ENCODE measurements at regions not wholly inside any gene's neighbourhood (a gene's known extent, or its start where the extent isn't known, plus 50 kb on each side); places are given as distances from the start of the nearest gene placed in this dataset.

GRCh38 chr3:176948151-176948550 lies 249.1 kb downstream of the TBL1XR1 start:
- no peaks in the 10 kb centered on the region for H3K4me1 ChIP-seq (replicated peaks in 1 of 2)
- no peak for TF ChIP-seq POLR2A (IDR thresholded peaks at IDR 0.05)
- TF ChIP-seq, protein P1, sequence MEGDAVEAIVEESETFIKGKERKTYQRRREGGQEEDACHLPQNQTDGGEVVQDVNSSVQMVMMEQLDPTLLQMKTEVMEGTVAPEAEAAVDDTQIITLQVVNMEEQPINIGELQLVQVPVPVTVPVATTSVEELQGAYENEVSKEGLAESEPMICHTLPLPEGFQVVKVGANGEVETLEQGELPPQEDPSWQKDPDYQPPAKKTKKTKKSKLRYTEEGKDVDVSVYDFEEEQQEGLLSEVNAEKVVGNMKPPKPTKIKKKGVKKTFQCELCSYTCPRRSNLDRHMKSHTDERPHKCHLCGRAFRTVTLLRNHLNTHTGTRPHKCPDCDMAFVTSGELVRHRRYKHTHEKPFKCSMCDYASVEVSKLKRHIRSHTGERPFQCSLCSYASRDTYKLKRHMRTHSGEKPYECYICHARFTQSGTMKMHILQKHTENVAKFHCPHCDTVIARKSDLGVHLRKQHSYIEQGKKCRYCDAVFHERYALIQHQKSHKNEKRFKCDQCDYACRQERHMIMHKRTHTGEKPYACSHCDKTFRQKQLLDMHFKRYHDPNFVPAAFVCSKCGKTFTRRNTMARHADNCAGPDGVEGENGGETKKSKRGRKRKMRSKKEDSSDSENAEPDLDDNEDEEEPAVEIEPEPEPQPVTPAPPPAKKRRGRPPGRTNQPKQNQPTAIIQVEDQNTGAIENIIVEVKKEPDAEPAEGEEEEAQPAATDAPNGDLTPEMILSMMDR (IDR thresholded peaks at IDR 0.05) = no peak
- no peaks in the 10 kb centered on the region for H3K27me3 ChIP-seq
- H3K9me3 ChIP-seq (replicated peaks in 1 of 3) = no peaks in the 10 kb centered on the region
- intact Hi-C loops (cut with DNase I) = loop anchor here in 1 of 2 donors (10.0 kb wide), 1 partner anchor 73 kb away; no protein-coding TSS in a partner anchor
- H3K27ac ChIP-seq = no peak overlapping the region
- WGBS, 4 donors = 71 to 76% (median 72%) methylated on average over 2 of the region's 2 CpGs
- no peak overlapping the region for H3K4me3 ChIP-seq
- no peaks in the 10 kb centered on the region for H3K36me3 ChIP-seq (replicated peaks in 1 of 2)
- DNase-seq = no peak

- no peak for DNase-seq
- Histone ChIP-seq H3K4me1 (replicated peaks in 1 of 2) (no peaks in the 10 kb centered on the region), H3K27ac (no peak overlapping the region), H3K9me3 (replicated peaks in 1 of 3) (no peaks in the 10 kb centered on the region), H3K36me3 (replicated peaks in 1 of 2) (no peaks in the 10 kb centered on the region), H3K4me3 (no peak overlapping the region), H3K27me3 (no peaks in the 10 kb centered on the region)
- TF ChIP-seq, protein P1 (IDR thresholded peaks at IDR 0.05) = no peak
- TF ChIP-seq POLR2A (IDR thresholded peaks at IDR 0.05) = no peak
- WGBS, 4 donors = 83 to 94% (median 90%) methylated on average over 9 of the region's 9 CpGs
- intact Hi-C loops (cut with DNase I) = loop anchor here in 1 of 2 donors (10.0 kb wide), 1 partner anchor 71 kb away; no protein-coding TSS in a partner anchor
Observed at GRCh38 chr3:176946202-176946601, 251.1 kb downstream of the TBL1XR1 start.

DNA sequence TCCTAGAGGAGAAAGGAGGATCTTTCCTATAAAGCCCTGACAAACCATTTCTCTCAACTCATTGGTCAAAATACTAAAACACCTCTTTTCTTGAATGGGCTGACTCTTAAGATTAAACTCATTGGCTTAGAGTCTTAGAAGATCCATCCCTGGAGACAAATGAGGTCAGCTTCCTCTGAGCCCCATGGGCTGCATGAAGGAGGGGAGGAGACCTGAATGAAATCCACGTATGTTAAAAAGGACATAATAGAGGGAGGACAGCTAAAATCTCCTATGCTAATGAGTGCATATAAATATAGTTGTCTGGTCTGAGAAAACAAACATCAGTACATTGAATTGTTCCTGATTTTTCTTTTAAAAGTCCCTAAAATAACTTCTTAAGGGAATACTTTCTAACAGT lies 255.0 kb downstream of the TBL1XR1 start:
- H3K4me1 ChIP-seq (replicated peaks in 1 of 2) = peaks cover 0 to 4% of the 10 kb centered on the region in 2 donors
- no peaks in the 10 kb centered on the region for H3K9me3 ChIP-seq (replicated peaks in 1 of 3)
- intact Hi-C loops (cut with DNase I) = loop anchor here in 1 of 2 donors (10.0 kb wide), 1 partner anchor 68 kb away; no protein-coding TSS in a partner anchor
- no peaks in the 10 kb centered on the region for H3K36me3 ChIP-seq (replicated peaks in 1 of 2)
- H3K27ac ChIP-seq = no peak overlapping the region
- H3K27me3 ChIP-seq = no peaks in the 10 kb centered on the region
- no peak for TF ChIP-seq POLR2A (IDR thresholded peaks at IDR 0.05)
- TF ChIP-seq, protein P1 (IDR thresholded peaks at IDR 0.05) = no peak
- WGBS, 4 donors = 65 to 89% (median 72%) methylated on average over 1 of the region's 1 CpG
- no peak overlapping the region for H3K4me3 ChIP-seq
- no peak for DNase-seq

DNA sequence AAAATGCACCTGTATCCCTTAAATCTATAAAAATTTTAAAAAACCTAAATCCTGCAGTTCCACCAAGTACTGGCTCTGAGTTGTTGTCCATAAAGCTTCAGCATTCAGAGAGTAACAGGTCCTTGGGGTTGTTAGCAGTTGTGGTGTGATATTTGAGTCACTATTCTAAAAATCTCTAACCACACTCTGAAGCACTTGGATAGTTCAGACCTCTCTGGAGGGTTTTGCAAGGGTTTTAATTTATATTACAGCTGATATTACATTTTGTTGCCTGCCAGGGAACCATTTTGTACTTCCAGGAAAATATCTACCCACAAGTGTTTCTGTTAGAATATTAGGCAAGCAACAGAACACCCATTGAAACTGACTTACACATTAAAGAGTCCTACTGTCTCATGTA lies 255.6 kb downstream of the TBL1XR1 start:
- intact Hi-C loops (cut with DNase I) = loop anchor here in 1 of 2 donors (10.0 kb wide), 1 partner anchor 67 kb away; no protein-coding TSS in a partner anchor
- peaks cover 0 to 4% of the 10 kb centered on the region in 2 donors for H3K4me1 ChIP-seq (replicated peaks in 1 of 2)
- no peak for DNase-seq
- no peaks in the 10 kb centered on the region for H3K27me3 ChIP-seq
- H3K9me3 ChIP-seq (replicated peaks in 1 of 3) = no peaks in the 10 kb centered on the region
- no peak overlapping the region for H3K4me3 ChIP-seq
- TF ChIP-seq POLR2A (IDR thresholded peaks at IDR 0.05) = no peak
- no peak overlapping the region for H3K27ac ChIP-seq
- no peaks in the 10 kb centered on the region for H3K36me3 ChIP-seq (replicated peaks in 1 of 2)
